Heart left ventricle (tissue), 16 donors: ENCODE measurements at regions not wholly inside any gene's neighbourhood (a gene's known extent, or its start where the extent isn't known, plus 50 kb on each side); places are given as distances from the start of the nearest gene placed in this dataset.

ENCODE experiments used
- ATAC-seq, 4 donors: fragments of 200-7000 bp; cut with Tn5 transposase; one replicate each; pipeline ENCODE4 v1.9.1; 2020 to 2022; ENCODE audit warnings: moderate library complexity in 4 of 4, mild to moderate bottlenecking in 3 of 4, moderate number of reproducible peaks in 1 of 4
- DNase-seq, 5 donors: peaks; one replicate each; pipeline ENCODE4 v3.0.0-alpha.2; 2020
- H3K27ac ChIP-seq, 12 donors: fragments of 200-600 bp; sonication (generic) in 4 of 12; one replicate each; pipeline versions ENCODE4 v1.5.0 to v1.8.0; 2016 to 2022; ENCODE audit warnings: mild to moderate bottlenecking in 2 of 12
- H3K27me3 ChIP-seq, 9 donors: fragments of 200-600 bp; sonication (generic) in 2 of 9; one replicate each; pipeline versions ENCODE4 v1.5.1 to v1.8.0; 2016 to 2022; ENCODE audit warnings: mild to moderate bottlenecking in 3 of 9
- H3K36me3 ChIP-seq, 9 donors: fragments of 200-600 bp; sonication (generic) in 2 of 9; one replicate each; pipeline versions ENCODE4 v1.5.0 to v1.8.0; 2018 to 2022; ENCODE audit warnings: mild to moderate bottlenecking in 2 of 9
- H3K4me1 ChIP-seq, 12 donors: fragments of 200-600 bp; sonication (generic) in 4 of 12; one replicate each; pipeline versions ENCODE4 v1.5.0 to v1.8.0; 2016 to 2022; ENCODE audit warnings: mild to moderate bottlenecking in 3 of 12
- H3K4me3 ChIP-seq, 12 donors: fragments of 200-600 bp; sonication (generic) in 4 of 12; one replicate each; pipeline versions ENCODE4 v1.5.0 to v1.8.0; 2017 to 2022; ENCODE audit warnings: mild to moderate bottlenecking in 9 of 12, moderate library complexity in 4 of 12
- H3K9me3 ChIP-seq, 12 donors: fragments of 200-600 bp; sonication (generic) in 4 of 12; one replicate each; pipeline versions ENCODE4 v1.5.0 to v1.8.0; 2016 to 2022; ENCODE audit warnings: mild to moderate bottlenecking in 1 of 12
- CTCF ChIP-seq, 12 donors: fragments of 200-600 bp; sonication (generic) in 4 of 12; IDR thresholded peaks; one replicate each; pipeline versions ENCODE4 v1.5.0 to v1.8.0; 2018 to 2022; ENCODE audit warnings: antibody characterized with exemption in 12 of 12, mild to moderate bottlenecking in 5 of 12
- POLR2A ChIP-seq, 2 donors: fragments of 450-650 bp; IDR thresholded peaks; one replicate each; pipeline ENCODE4 v1.6.1; 2017; ENCODE audit warnings: antibody characterized with exemption in 2 of 2, mild to moderate bottlenecking in 2 of 2, moderate library complexity in 2 of 2
- whole genome bisulfite sequencing, 4 donors: extraction: QIAGEN DNeasy Blood & Tissue Kit in 2 of 4; methylation state at CpG; one replicate each; pipeline versions ENCODE4 v1.1.5 to v1.1.7; 2013 to 2018; 5-methylcytosine and 5-hydroxymethylcytosine counted together
- intact Hi-C, 10 donors: fragments of 100-400 bp; cut with DNase I; formaldehyde crosslinking; loops; one replicate each; pipeline versions ENCODE4 v1.11.1 to v1.14.2; 2022
- donor health status: ischemic (EF 13 %, LVEDD 7.1; RV severe dilation, severe dysfunction).
- donor health status: healthy with polysubstance abuse.
- donor health status: DM: no; HTN: yes; CAD: no.
- donor health status: DM: no; HTN: no; CAD: no.
- donor health status: ischemic (EF 25% LVEDD 6.9; RV normal size, moderate dysfunction).
- donor health status: ischemic (EF 25% LVEDD 5.7; RV mildly dilated, moderate dysfunction).
- donor health status: healthy.
- donor health status: DM: yes; HTN: yes; CAD: no.
- donor health status: ischemic (EF 35%, LVEDD 5.7; RV mildly dilated, moderate dysfunction).
- donor health status: nonischemic (EF 11% LVEDD 7.7; RV severe dilation, severe dysfunction).
- donor health status: DM: yes; HTN: yes; CAD: no.
- donor health status: PGD.
- donor health status: ischemic (EF 29% LVEDD 5.4; RV normal size, mild dysfunction).
- donor health status: nonischemic (EF 23%, LVEDD 6.1; RV moderate dilation, normal function).

- H3K4me1 ChIP-seq = no peaks in the 10 kb centered on the region
- 75 to 91% (median 90%) methylated on average over 4 of the region's 4 CpGs for WGBS, 4 donors
- H3K9me3 ChIP-seq = no peaks in the 10 kb centered on the region
- intact Hi-C loops = no loop called here
- DNase-seq = no peak
- no peak for TF ChIP-seq CTCF (IDR thresholded peaks at IDR 0.05)
- no peak for TF ChIP-seq POLR2A (IDR thresholded peaks at IDR 0.05)
- no peak overlapping the region for H3K4me3 ChIP-seq
- H3K36me3 ChIP-seq = no peaks in the 10 kb centered on the region
- H3K27ac ChIP-seq = no peak overlapping the region
- ATAC-seq = no peak
- no peaks in the 10 kb centered on the region for H3K27me3 ChIP-seq
These were observed 1425.3 kb upstream of the CDH9 start for GRCh38 chr5:28463728-28464127.

GRCh38 chr5:28451483-28451882 lies 1413.1 kb upstream of the CDH9 start:
- Histone ChIP-seq H3K4me1 (no peaks in the 10 kb centered on the region), H3K27ac (no peak overlapping the region), H3K9me3 (peaks cover 0 to 12% (median under 1%) of the 10 kb centered on the region in 12 donors), H3K4me3 (no peak overlapping the region), H3K27me3 (no peaks in the 10 kb centered on the region), H3K36me3 (no peaks in the 10 kb centered on the region)
- intact Hi-C loops = no loop called here
- no peak for TF ChIP-seq POLR2A (IDR thresholded peaks at IDR 0.05)
- no peak for TF ChIP-seq CTCF (IDR thresholded peaks at IDR 0.05)
- no peak for ATAC-seq
- no peak for DNase-seq

GRCh38 chr5:28450997-28451396 lies 1412.6 kb upstream of the CDH9 start:
- WGBS, 4 donors = 29 to 40% (median 37%) methylated on average over 3 of the region's 3 CpGs

GRCh38 chr5:28448791-28449190 lies 1410.4 kb upstream of the CDH9 start:
- Histone ChIP-seq H3K4me3 (no peak overlapping the region), H3K4me1 (no peaks in the 10 kb centered on the region), H3K36me3 (no peaks in the 10 kb centered on the region), H3K9me3 (peaks cover 0 to 38% (median 16%) of the 10 kb centered on the region in 12 donors), H3K27me3 (no peaks in the 10 kb centered on the region), H3K27ac (no peak overlapping the region)
- TF ChIP-seq CTCF (IDR thresholded peaks at IDR 0.05) (no peak), POLR2A (IDR thresholded peaks at IDR 0.05) (no peak)
- 49 to 79% (median 73%) methylated on average over 3 to 4 of the region's 4 CpGs for WGBS, 4 donors
- intact Hi-C loops = no loop called here
- ATAC-seq (no peak), DNase-seq (no peak)

More at GRCh38 chr5:28450997-28451396, 1412.6 kb upstream of the CDH9 start:
- Histone ChIP-seq H3K4me3 (no peak overlapping the region), H3K27ac (no peak overlapping the region), H3K4me1 (no peaks in the 10 kb centered on the region), H3K9me3 (peaks cover 0 to 16% (median 4%) of the 10 kb centered on the region in 12 donors), H3K27me3 (no peaks in the 10 kb centered on the region), H3K36me3 (no peaks in the 10 kb centered on the region)
- ATAC-seq (no peak), DNase-seq (no peak)
- intact Hi-C loops = no loop called here
- TF ChIP-seq POLR2A (IDR thresholded peaks at IDR 0.05) = no peak

- H3K9me3 ChIP-seq = peaks cover 0 to 5% (median 0%) of the 10 kb centered on the region in 12 donors
- intact Hi-C loops = no loop called here
- H3K4me1 ChIP-seq = no peaks in the 10 kb centered on the region
- no peak overlapping the region for H3K27ac ChIP-seq
- no peak for ATAC-seq
- TF ChIP-seq POLR2A (IDR thresholded peaks at IDR 0.05) (no peak), CTCF (IDR thresholded peaks at IDR 0.05) (no peak)
- no peaks in the 10 kb centered on the region for H3K36me3 ChIP-seq
- WGBS, 4 donors = 56 to 60% (median 58%) methylated on average over 5 of the region's 5 CpGs
- H3K4me3 ChIP-seq = no peak overlapping the region
- no peaks in the 10 kb centered on the region for H3K27me3 ChIP-seq
- DNase-seq = no peak
These were observed 1392.3 kb upstream of the CDH9 start for GRCh38 chr5:28430565-28431178.
